Esophagus muscularis mucosa (tissue), 4 donors: ENCODE measurements at regions not wholly inside any gene's neighbourhood (a gene's known extent, or its start where the extent isn't known, plus 50 kb on each side); places are given as distances from the start of the nearest gene placed in this dataset.

Source experiments
- DNase-seq: peaks from one replicate; pipeline ENCODE4 v3.0.0-alpha.2; 2017; ENCODE audit errors: extremely low spot score
- H3K27ac ChIP-seq, 4 donors: fragments of 200-600 bp; sonication (generic); replicated peaks in 1 of 4; 1 replicate in 3 of 4; 2 replicates in 1 of 4; pipeline ENCODE4 v1.5.1; 2016 to 2019; ENCODE audit warnings: mild to moderate bottlenecking in 1 of 4
- H3K27me3 ChIP-seq, 4 donors: fragments of 200-600 bp; sonication (generic); one replicate each; pipeline versions ENCODE4 v1.5.1 to v1.6.0; 2016 to 2019
- H3K36me3 ChIP-seq, 4 donors: fragments of 200-600 bp; sonication (generic); one replicate each; pipeline ENCODE4 v1.5.1; 2016 to 2019
- H3K4me1 ChIP-seq, 4 donors: fragments of 200-600 bp; sonication (generic); one replicate each; pipeline ENCODE4 v1.5.1; 2016 to 2019
- H3K4me3 ChIP-seq, 4 donors: fragments of 200-600 bp; sonication (generic); 1 replicate in 2 of 4; 2 replicates in 2 of 4; pipeline ENCODE4 v1.5.1; 2016 to 2019; ENCODE audit warnings: mild to moderate bottlenecking in 4 of 4, moderate library complexity in 1 of 4
- H3K9me3 ChIP-seq, 4 donors: fragments of 200-600 bp; sonication (generic); 1 replicate in 3 of 4; 2 replicates in 1 of 4; pipeline ENCODE4 v1.5.1; 2016 to 2019
- EP300 ChIP-seq: sonication (generic); formaldehyde crosslinking; IDR thresholded peaks from one replicate; pipeline ENCODE4 v1.6.1; 2017; ENCODE audit warnings: antibody characterized with exemption
- POLR2A ChIP-seq: fragments of 450-650 bp; IDR thresholded peaks from one replicate; pipeline ENCODE4 v1.6.1; 2017; ENCODE audit warnings: antibody characterized with exemption, moderate library complexity, mild to moderate bottlenecking, low read depth
- POLR2AphosphoS5 ChIP-seq, 2 donors: sonication (generic); formaldehyde crosslinking; IDR thresholded peaks; one replicate each; pipeline ENCODE4 v1.6.1; 2017; ENCODE audit warnings: antibody characterized with exemption in 2 of 2
- WGBS: methylation state at CpG from one replicate; pipeline ENCODE4 v1.1.5; 2018; 5-methylcytosine and 5-hydroxymethylcytosine counted together
- intact Hi-C: fragments of 100-400 bp; cut with DNase I; formaldehyde crosslinking; loops from one replicate; pipeline ENCODE4 v1.15.1; 2023
- TF ChIP-seq, protein P1 (sequence below), 3 experiments: fragments of 200-600 bp in 2 of 3; fragments of 450-650 bp in 1 of 3; sonication (generic) in 2 of 3; IDR thresholded peaks; one replicate each; pipeline ENCODE4 v1.5.1; 2017 to 2019; ENCODE audit warnings: antibody characterized with exemption in 3 of 3, mild to moderate bottlenecking in 2 of 3, moderate library complexity in 1 of 3

DNA sequence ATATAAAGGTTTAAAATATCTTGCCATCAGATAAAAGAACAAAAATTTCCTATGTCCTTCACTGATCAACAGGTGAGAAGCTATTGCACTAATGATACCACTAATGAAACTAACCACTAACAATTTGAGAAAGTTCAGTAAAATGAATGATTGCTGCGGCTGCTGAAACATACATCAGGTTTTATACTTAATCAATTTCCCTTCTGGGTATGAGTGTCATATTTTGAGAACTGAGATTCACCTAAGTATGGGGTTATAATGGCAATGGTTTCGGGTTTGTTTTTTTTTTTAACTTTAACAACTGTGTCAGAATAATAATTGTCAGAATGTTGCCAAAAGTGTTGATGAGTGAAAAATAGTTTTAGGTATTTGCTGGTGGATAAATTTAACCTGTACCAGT is 151.3 kb upstream of the SLC39A10 start:
- H3K9me3 ChIP-seq, result peaks cover 0 to 7% (median 0%) of the 10 kb centered on the region in 4 donors
- 90% methylated on average over 2 of the region's 2 CpGs for WGBS
- no peaks in the 10 kb centered on the region for H3K36me3 ChIP-seq
- no peaks in the 10 kb centered on the region for H3K27me3 ChIP-seq
- no peak for DNase-seq
- H3K4me1 ChIP-seq, result no peaks in the 10 kb centered on the region
- no peak overlapping the region for H3K4me3 ChIP-seq
- TF ChIP-seq POLR2AphosphoS5 (IDR thresholded peaks at IDR 0.05), result no peak
- no peak for TF ChIP-seq POLR2A
- no peak for TF ChIP-seq EP300
- TF ChIP-seq, protein P1, sequence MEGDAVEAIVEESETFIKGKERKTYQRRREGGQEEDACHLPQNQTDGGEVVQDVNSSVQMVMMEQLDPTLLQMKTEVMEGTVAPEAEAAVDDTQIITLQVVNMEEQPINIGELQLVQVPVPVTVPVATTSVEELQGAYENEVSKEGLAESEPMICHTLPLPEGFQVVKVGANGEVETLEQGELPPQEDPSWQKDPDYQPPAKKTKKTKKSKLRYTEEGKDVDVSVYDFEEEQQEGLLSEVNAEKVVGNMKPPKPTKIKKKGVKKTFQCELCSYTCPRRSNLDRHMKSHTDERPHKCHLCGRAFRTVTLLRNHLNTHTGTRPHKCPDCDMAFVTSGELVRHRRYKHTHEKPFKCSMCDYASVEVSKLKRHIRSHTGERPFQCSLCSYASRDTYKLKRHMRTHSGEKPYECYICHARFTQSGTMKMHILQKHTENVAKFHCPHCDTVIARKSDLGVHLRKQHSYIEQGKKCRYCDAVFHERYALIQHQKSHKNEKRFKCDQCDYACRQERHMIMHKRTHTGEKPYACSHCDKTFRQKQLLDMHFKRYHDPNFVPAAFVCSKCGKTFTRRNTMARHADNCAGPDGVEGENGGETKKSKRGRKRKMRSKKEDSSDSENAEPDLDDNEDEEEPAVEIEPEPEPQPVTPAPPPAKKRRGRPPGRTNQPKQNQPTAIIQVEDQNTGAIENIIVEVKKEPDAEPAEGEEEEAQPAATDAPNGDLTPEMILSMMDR (IDR thresholded peaks at IDR 0.05), result no peak
- intact Hi-C loops, result no loop called here
- no peak overlapping the region for H3K27ac ChIP-seq

DNA sequence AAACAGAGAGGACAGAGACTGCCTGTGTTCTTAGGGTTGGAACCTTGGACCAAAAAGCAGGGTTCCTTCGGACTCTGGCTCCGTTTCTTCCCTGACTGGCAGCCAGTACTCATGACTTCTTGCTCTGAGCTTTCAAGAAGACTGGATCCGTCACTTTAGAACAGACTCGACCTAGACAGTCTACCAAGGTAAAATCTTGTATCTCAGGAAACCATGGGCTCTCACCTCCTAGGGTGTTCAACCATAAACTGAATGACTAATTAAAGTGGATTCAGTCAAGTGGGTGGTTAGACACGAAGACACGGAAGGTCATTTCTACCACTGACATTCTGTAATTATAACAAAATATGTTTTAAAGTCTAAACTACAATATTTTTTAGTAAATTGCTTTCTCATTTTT is 153.8 kb upstream of the SLC39A10 start:
- no peaks in the 10 kb centered on the region for H3K36me3 ChIP-seq
- WGBS, result 91% methylated on average over 6 of the region's 6 CpGs
- intact Hi-C loops, result no loop called here

DNA sequence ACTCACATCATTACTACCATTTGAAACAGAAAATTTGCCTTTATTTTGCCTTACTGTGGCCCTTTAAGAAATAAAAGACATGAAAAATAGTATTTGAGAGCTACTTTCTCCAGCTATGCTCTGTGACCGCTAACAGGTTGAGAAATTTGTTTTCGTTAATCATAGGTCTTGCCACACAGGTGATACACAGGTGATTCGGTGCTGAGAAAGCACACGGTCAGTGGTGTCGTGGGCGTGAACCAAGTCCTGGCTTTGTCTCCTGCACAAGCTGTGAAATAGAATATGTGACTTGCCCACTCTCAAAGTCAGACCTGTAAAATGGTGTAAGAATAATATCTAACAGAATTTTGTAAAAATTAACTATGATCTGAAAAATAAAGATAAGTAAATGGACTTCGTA is 155.3 kb upstream of the SLC39A10 start:
- WGBS, result 87% methylated on average over 7 of the region's 7 CpGs
- TF ChIP-seq POLR2A (no peak), POLR2AphosphoS5 (IDR thresholded peaks at IDR 0.05) (no peak), EP300 (no peak)
- TF ChIP-seq, protein P1 (IDR thresholded peaks at IDR 0.05), result no peak
- Histone ChIP-seq H3K9me3 (no peaks in the 10 kb centered on the region), H3K4me3 (no peak overlapping the region), H3K27me3 (no peaks in the 10 kb centered on the region), H3K4me1 (no peaks in the 10 kb centered on the region), H3K36me3 (no peaks in the 10 kb centered on the region), H3K27ac (no peak overlapping the region)
- intact Hi-C loops, result no loop called here
- no peak for DNase-seq

More for the DNA sequence above, 153.8 kb upstream of the SLC39A10 start:
- no peak overlapping the region for H3K4me3 ChIP-seq
- no peak for TF ChIP-seq POLR2A
- no peak for TF ChIP-seq POLR2AphosphoS5 (IDR thresholded peaks at IDR 0.05)
- TF ChIP-seq EP300, result no peak
- TF ChIP-seq, protein P1 (IDR thresholded peaks at IDR 0.05), result no peak
- H3K27me3 ChIP-seq, result no peaks in the 10 kb centered on the region
- H3K4me1 ChIP-seq, result no peaks in the 10 kb centered on the region
- H3K27ac ChIP-seq, result no peak overlapping the region
- no peak for DNase-seq
- H3K9me3 ChIP-seq, result peaks cover 0 to 7% (median 0%) of the 10 kb centered on the region in 4 donors

- intact Hi-C loops, result no loop called here
- whole genome bisulfite sequencing, result 85% methylated on average over 2 of the region's 2 CpGs
Observed at GRCh38 chr2:195500879-195501278, 156.1 kb upstream of the SLC39A10 start.

More at GRCh38 chr2:195500879-195501278, 156.1 kb upstream of the SLC39A10 start:
- no peaks in the 10 kb centered on the region for H3K4me1 ChIP-seq
- H3K27me3 ChIP-seq, result no peaks in the 10 kb centered on the region
- no peak for DNase-seq
- no peaks in the 10 kb centered on the region for H3K36me3 ChIP-seq
- H3K27ac ChIP-seq, result no peak overlapping the region
- no peaks in the 10 kb centered on the region for H3K9me3 ChIP-seq
- H3K4me3 ChIP-seq, result no peak overlapping the region
- no peak for TF ChIP-seq EP300
- TF ChIP-seq POLR2A, result no peak
- TF ChIP-seq, protein P1 (IDR thresholded peaks at IDR 0.05), result no peak
- TF ChIP-seq POLR2AphosphoS5 (IDR thresholded peaks at IDR 0.05), result no peak
